ENCODE measurements at regions not wholly inside any gene's neighbourhood (a gene's known extent, or its start where the extent isn't known, plus 50 kb on each side); places are given as distances from the start of the nearest gene placed in this dataset.

DNA sequence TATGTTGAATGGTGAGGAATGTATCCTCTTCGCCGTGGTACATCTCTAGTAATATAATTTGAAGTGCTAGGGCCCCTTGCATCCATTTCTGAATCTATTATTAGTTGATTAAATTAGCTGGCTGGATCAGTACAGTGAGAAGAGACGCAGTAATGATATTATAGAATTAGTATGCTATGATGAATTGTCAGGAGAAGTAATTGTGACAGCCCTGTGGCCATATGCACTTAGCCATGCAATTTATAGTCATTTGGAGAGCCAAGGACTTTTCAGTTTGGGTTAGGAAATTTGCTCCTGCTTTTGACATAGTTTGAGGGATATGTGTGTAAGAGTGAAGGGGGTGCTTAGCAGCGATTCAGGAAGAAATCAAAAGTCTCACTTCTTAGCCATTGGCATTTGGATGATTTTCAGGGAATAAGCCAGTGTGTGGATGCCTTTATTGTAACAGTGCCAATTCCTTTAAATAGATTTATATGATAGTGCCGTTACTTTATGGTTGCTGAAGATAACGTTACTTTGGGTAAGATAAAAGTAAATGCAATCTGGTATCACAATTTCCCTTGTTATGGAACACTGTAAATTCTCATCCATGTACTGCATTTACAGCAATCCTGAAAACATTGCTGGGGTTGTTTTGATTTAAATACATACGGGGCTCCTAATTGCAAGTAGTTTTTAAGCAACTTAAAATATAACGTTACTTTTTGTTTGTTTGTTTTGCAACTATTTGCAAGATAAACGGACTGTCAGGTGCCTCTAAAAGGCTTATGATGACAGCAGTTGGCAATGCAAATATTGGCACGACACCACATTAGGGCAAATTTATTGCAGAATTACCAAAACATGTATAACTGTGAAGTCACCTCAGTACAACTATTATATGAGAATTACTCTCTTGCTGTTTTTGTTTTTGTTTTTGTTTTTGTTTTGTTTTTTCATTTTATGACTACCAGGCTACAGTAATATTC, 875.4 kb upstream of the WWC1 start:
- ChIA-PET POLR2A (no interaction called here), RAD21 (ENCODE audit: unreplicated experiment) (no interaction called here), CTCF (no interaction called here), SMC1A (ENCODE audit: uncharacterized antibody, unreplicated experiment) (no interaction called here)
- intact Hi-C loops (cut with micrococcal nuclease; ENCODE audit: unreplicated experiment) (no loop called here), in situ Hi-C loops (cut with MboI) (no loop called here)
- WGBS (ENCODE audit: insufficient coverage, insufficient replicate concordance, low lambda C conversion rate, missing lambda C conversion rate), result 25% methylated on average over 10 of the region's 10 CpGs
- H3K27ac ChIP-seq (ENCODE audit: control insufficient read depth, insufficient read depth), result no peak overlapping the region
- H3K9me3 ChIP-seq (replicated peaks; ENCODE audit: control insufficient read depth, insufficient read depth, low read length), result no peaks in the 10 kb centered on the region
- FAIRE-seq (no peak), ATAC-seq (no peak), DNase-seq (ENCODE audit: low read depth, low spot score) (no peak)
- H3K4me1 ChIP-seq (ENCODE audit: control insufficient read depth, insufficient read depth, low read length), result no peaks in the 10 kb centered on the region
- H2AFZ ChIP-seq (ENCODE audit: control insufficient read depth, low read depth, low read length), result no peak overlapping the region
- no peak overlapping the region for H3K4me2 ChIP-seq (ENCODE audit: control insufficient read depth, insufficient read depth)
- H3K79me2 ChIP-seq (ENCODE audit: control insufficient read depth, insufficient read depth, low read length), result no peaks in the 10 kb centered on the region
- H3K9ac ChIP-seq (ENCODE audit: control insufficient read depth, insufficient read depth, low read length), result no peak overlapping the region
- H3K36me3 ChIP-seq (ENCODE audit: control insufficient read depth in 2 of 2, insufficient read depth in 2 of 2, low read length in 1 of 2), result no peaks in the 10 kb centered on the region
- H3K4me3 ChIP-seq, result no peak overlapping the region
- no TSS peak for BruUV-seq (replicated peaks)
- H3K27me3 ChIP-seq (replicated peaks in 1 of 2; ENCODE audit: control insufficient read depth in 2 of 2, insufficient read depth in 2 of 2, low read length in 1 of 2), result no peaks in the 10 kb centered on the region
- no peaks in the 10 kb centered on the region for H4K20me1 ChIP-seq (ENCODE audit: control insufficient read depth, insufficient read depth)
- no peak for TF ChIP-seq SMAD5 (IDR thresholded peaks at IDR 0.05; ENCODE audit: low read depth)
- no peak for TF ChIP-seq ZNF622 (IDR thresholded peaks at IDR 0.05)
- no peak for TF ChIP-seq KLF5 (IDR thresholded peaks at IDR 0.05; ENCODE audit: partially characterized antibody)
- no peak for TF ChIP-seq ZNF274 (IDR thresholded peaks at IDR 0.05; ENCODE audit: insufficient read depth, insufficient read length)
- TF ChIP-seq TAF1 (IDR thresholded peaks at IDR 0.05; ENCODE audit: borderline replicate concordance, low read depth, low read length), result no peak
- TF ChIP-seq ZNF592 (IDR thresholded peaks at IDR 0.05), result no peak
- TF ChIP-seq, protein P1, sequence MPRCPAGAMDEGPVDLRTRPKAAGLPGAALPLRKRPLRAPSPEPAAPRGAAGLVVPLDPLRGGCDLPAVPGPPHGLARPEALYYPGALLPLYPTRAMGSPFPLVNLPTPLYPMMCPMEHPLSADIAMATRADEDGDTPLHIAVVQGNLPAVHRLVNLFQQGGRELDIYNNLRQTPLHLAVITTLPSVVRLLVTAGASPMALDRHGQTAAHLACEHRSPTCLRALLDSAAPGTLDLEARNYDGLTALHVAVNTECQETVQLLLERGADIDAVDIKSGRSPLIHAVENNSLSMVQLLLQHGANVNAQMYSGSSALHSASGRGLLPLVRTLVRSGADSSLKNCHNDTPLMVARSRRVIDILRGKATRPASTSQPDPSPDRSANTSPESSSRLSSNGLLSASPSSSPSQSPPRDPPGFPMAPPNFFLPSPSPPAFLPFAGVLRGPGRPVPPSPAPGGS (IDR thresholded peaks at IDR 0.05; ENCODE audit: borderline replicate concordance, insufficient read depth, low read depth, low read length, poor library complexity, severe bottlenecking), result no peak
- TF ChIP-seq RELA (IDR thresholded peaks at IDR 0.05; ENCODE audit: borderline replicate concordance, partially characterized antibody), result no peak
- TF ChIP-seq BHLHE40 (IDR thresholded peaks at IDR 0.05; ENCODE audit: borderline replicate concordance in 1 of 2, low read depth in 2 of 2, low read length in 1 of 2), result no peak
- no peak for TF ChIP-seq YBX1 (IDR thresholded peaks at IDR 0.05)
- TF ChIP-seq MYC (IDR thresholded peaks at IDR 0.05; ENCODE audit: insufficient read depth, insufficient read length, insufficient replicate concordance, low read length, severe bottlenecking), result no peak
- TF ChIP-seq, protein P2, sequence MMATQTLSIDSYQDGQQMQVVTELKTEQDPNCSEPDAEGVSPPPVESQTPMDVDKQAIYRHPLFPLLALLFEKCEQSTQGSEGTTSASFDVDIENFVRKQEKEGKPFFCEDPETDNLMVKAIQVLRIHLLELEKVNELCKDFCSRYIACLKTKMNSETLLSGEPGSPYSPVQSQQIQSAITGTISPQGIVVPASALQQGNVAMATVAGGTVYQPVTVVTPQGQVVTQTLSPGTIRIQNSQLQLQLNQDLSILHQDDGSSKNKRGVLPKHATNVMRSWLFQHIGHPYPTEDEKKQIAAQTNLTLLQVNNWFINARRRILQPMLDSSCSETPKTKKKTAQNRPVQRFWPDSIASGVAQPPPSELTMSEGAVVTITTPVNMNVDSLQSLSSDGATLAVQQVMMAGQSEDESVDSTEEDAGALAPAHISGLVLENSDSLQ (IDR thresholded peaks at IDR 0.05), result no peak
- TF ChIP-seq FOXM1 (IDR thresholded peaks at IDR 0.05; ENCODE audit: low read depth, low read length), result no peak
- TF ChIP-seq SRF (IDR thresholded peaks at IDR 0.05; ENCODE audit: low read depth in 2 of 2, low read length in 2 of 2), result no peak
- TF ChIP-seq HSF1 (IDR thresholded peaks at IDR 0.05; ENCODE audit: low read depth, low read length), result no peak
- TF ChIP-seq CREB1 (IDR thresholded peaks at IDR 0.05; ENCODE audit: low read depth), result no peak

Measured in GM12878 (cell line).